ENCODE measurements at regions not wholly inside any gene's neighbourhood (a gene's known extent, or its start where the extent isn't known, plus 50 kb on each side); places are given as distances from the start of the nearest gene placed in this dataset.
"Not testable (repeated sequence)": the region's sequence is repeated elsewhere in the genome, so short reads cannot be mapped to it uniquely, and the experiment has no call there.

DNA sequence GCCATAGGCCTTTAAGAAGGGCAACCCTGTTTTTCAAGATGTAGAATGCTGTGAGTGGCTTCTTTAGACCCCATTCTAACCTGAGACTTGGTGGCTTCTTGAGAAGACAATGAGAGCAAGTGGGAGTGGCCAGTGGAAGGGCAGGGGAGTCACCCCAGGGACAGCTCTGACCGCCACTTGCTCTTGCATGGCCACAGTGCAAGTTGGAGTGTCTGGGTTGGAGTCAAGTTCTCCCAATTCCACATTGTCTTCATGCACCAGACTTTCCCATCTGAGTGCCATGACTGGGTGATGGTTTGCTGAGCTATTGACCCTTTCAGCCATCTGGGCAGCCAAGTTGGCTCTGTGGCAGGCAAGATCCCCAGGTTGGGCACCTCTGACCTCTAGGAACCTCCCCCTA is 148.0 kb upstream of the SKOR2 start:
- DNase-seq = no peak

DNA sequence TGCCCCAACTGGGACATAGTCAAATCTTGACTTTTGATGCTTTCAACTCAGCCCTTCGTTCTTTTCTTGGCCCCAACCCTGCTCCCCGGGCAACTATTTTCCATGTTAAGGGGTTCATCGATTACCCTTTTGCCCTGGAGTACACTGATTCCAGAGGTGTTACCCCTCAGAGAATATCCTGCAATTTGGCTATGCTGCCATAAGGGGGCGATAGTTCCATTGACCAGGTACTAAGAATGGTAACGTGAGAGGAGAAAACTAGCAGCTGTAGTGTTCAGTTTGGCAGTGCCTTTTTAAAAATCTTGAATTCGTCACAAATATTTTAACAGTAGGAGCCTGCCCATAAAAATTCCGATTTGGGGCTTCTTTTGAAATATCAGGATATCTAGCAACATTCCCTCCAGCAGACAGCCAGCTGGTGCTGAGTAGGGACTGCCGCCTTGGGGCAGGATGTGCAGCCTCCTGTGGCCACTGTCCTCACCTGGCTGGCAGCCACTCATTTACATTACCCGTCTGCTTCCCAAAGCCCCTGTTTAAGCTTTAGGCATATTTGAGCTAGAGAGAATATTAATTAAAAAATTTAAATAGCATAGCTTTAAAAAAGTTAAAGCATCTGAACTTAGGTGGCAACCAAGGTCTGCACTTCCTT is 146.3 kb upstream of the SKOR2 start:
- DNase-seq = no peak

DNA sequence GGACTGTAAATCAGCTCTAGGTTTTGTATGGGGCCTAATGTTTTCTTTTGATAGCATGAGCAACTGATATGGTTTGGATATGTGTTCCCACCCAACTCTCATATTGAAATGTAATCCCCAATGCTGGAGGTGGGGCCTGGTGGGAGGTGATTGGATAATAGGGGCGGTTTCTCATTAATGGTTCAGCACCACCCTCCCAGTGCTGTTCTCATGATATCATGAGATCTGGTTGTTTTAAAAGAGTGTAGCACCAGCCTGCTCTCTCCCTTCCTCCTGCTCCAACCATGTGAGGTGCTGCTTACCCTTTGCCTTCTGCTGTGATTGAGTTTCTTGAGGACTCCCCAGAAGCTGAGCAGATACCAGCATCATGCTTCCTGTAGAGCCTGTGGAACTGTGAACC is 140.2 kb upstream of the SKOR2 start:
- no peak for DNase-seq

DNA sequence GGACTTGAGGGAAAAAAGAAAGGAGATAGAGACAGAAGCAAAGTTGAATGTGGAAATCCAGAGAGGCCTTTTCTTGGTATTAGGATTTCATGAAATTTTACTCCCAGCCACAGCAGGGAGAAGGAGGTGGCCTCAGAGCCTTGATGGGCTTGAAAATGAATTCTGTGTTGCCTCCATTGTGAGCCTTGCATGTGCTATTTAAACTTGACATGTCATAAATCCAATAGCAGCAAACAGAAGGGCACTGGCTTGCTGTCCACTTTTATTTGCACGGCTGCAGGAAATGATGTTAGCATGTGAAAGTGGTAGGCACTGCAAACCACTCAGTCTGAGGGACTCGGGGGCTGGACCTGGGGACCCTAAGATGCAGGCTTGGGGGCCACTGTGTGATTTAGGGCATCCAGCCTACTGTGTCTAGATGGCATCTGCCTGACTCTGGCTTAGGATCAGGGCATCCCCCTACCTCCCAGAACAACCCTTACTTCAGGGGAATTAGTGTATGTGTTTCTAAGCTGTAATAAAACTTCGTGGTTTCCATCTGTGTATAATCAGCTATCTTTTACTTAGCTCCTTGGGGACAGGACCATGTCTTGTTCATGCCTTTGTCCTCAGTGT is 139.1 kb upstream of the SKOR2 start:
- DNase-seq = no peak

DNA sequence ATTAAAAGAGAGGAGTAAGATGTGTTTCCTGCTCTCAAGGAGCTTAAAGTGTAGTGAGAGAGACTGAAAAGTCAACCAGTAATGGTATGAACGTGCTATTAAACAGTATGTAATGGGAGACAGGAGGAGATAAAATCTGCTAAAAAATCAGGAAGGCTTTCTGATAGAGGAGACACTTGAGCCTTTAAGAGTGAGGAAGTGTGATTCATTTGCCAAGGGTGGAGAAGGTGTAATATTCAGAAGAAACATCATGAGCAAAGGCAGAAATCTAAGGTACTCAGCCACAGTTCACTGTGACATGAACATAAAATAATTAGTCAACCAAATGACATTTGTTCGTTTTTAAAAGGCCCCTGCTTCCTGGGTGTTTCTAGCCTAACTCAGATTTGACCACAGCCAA is 137.8 kb upstream of the SKOR2 start:
- peak; percentile 6 for DNase-seq

DNA sequence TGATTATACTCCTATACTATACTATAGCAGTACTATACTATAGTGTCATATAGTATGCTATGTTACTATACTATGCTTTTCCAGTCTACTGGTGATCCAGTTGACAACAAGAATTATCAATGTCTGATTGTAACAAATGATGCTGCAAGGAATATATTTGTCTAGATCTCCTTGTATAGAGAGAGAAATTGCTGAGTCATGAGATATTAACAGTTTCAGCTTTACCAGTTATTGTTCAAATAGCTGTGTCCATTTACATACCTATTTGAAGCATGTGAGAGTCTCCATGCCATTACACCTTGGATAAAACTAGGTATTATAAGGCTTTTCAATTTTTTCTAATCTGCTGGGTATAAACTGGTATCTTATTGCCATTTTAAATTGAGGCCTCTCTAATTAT is 136.4 kb upstream of the SKOR2 start:
- DNase-seq = no peak

DNA sequence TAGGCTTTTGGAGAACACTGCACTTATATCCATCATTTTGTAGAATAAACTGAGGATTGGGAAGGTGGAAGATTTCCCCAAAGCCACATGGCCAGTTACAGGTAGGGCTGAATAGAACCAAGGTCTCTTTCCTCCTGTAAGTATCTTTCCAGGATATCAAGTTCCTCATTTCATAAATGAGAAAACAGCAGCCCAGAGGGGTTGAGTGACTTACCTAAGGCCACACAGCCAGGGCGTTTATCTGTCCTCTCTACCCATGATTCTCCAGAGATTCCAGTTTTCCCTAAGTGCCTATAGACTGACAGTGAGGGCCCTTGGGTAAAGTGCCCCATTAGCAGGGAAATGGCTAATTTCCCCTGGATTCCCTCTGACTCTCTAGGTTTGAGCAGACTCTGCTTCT is 132.3 kb upstream of the SKOR2 start:
- DNase-seq = no peak

DNA sequence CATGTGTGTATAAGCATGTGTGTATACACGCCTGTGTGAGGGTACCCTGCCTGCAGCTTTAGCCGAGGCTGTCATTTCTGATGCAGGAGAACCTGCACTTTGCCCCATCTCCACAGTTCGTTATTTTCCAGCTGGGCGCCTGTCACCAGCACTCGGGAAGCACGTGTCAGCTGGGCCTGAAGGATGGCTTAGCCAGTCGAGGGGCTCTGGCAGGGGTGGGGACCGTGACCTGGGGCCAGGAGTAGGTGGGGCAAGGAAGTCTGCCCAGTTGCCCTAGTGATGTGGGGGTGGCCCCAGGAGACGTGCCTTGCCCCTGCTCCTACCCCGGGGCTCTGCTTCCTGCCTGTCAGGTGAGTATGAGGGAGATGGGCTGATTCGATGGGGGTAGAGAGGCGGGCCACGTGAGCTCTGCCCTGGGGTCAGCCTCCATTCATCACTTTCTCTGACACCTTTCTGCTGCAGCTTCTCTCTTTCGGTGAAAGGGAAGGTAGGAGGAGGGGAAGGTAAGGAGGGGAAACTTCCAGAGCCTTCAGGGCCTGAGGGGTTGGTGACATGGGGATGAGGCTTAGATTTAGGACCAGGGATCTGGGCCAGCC is 130.6 kb upstream of the SKOR2 start:
- DNase-seq = no peak

DNA sequence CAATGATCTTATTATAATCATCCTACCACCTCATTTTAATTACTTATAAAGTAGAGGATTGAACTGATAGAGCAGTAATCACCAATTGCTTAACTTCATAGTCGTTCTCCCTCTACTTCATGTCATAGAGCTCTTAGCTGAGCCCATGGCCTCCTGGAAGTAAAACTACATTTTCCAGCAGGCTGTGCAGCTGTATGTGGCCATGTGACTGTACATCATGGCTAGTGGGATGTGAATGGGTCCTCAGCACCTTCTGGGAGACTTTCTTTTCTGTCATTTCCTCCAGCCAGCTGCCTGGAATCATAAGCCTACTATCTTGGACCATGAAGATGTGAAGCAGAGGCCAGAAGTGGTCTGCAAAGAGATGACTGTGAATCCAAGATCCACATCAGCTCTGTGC is 128.7 kb upstream of the SKOR2 start:
- no peak for DNase-seq

DNA sequence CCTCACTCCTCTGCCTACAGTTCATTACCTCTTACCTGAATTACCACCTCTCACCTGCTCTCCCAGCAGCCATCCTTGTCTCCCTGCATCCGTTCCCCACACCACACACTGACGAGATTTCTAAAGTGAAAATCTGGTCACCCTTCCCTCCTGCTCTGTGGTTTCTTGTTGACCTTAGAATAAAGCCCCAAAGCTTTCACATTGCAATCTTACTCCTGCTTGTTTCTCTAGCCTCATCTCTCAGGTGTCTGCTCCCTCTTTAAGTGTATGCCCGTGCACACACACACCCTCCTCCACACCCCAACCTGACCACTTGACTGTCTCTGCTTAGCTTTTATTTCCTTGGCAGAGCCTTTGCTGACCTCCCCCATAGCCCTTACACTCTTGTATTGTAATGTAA is 122.0 kb upstream of the SKOR2 start:
- DNase-seq = no peak

DNA sequence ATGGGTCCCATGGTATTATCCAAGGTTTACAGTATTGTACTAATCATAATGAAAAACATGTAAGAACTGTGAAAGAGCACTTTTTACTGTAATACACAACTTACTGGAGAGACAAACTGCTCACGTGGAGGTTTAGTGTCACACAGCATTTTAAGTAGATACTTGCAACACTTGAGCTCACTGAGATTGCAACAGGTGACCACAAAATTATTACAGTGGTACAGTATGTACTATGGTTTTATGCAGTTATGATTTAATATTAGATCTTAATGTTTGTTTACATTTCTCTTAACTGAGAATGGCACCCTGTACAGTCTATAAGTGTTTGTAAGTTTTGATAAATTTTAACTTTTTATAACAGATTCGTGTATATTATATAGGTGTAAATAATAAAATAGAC is 118.6 kb upstream of the SKOR2 start:
- DNase-seq = no peak

DNA sequence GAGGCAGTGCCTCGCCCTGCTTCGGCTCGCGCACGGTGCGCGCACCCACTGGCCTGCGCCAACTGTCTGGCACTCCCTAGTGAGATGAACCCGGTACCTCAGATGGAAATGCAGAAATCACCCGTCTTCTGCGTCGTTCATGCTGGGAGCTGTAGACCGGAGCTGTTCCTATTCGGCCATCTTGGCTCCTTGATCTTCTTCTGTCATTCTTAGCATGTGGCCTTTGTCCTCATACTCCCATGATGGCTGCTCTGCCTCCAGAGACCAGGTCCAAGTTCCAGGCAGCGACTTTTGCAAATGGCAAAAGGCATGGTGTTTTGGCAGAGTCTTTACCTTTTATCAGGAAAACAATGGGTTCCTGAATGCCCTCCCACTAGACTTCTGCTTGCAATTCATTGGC is 102.6 kb upstream of the SKOR2 start:
- not testable (repeated sequence) for DNase-seq

DNA sequence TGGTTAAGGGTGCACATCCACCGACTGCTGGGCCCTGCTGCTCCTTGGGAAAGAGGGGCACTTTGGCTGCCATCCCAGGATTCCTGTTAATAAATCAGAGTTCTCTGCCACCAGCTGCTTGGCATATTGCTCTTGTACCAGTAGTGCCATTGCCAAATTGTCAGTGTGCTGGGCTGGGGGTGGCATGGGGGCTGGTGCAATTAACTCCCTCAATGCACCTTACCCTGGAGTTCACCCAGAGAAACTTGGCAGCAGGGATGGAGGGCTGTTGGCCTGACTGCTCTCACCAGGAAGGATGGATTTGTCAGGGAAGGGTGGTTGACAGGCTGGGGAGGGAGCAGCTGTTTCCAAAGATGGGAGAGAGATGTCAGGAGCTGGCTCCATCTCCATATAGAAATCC is 94.6 kb upstream of the SKOR2 start:
- DNase-seq = no peak

DNA sequence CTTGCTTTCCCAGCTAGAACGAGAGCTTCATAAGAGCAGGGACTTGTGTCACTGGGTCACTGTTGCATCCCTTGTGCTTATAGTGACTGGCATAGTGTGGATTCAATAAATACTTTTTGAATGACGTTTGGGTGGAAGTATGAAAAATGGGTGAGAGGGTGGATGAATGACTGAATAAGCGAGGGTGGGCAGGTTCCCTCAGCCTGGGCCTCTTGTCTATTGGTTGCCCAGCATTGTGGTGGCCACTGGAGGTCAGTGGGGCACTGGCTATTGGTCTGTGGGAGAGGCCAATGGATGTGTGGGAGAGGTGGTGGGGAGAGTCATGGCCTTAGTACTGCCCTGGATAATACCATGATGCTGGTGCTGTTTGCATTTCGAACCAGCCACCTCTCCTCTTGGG is 93.8 kb upstream of the SKOR2 start:
- no peak for DNase-seq

DNA sequence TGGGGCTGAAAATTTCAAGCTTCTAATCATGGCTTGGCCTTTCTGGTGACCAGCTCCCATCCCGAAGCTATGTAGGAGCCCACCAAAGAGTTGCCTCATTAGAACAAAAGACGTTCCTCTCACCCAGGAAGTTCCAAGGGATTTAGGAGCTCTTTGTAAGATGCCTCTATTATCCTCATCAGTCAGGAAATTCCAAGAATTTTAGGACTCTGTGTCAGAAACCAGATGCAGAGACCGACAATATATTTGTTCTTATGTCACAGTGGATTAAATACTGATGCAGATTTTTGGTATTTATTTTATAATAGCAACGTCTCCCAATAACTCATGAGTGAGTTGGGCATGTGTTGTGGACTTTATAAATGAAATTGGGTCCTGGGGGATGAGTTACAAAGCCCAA is 91.8 kb upstream of the SKOR2 start:
- no peak for DNase-seq

DNA sequence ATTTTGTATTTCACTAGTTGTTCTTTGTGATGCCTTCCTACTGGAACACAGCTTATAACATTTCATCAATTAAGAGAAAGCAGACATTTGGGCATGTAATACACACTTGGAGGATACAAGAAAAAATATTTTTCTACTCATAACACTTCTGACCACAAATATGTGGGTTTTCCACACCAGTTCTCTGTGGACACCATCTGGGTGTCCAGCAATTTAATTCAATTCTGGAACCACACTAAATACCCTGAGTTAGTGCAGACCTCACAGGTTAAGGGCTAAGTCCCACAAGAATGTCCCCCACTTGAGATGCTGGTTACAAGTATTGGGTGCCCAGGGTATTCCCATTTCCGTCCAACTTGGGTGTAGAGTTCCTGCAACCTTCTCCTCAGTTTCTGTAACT is 91.1 kb upstream of the SKOR2 start:
- DNase-seq = no peak

DNA sequence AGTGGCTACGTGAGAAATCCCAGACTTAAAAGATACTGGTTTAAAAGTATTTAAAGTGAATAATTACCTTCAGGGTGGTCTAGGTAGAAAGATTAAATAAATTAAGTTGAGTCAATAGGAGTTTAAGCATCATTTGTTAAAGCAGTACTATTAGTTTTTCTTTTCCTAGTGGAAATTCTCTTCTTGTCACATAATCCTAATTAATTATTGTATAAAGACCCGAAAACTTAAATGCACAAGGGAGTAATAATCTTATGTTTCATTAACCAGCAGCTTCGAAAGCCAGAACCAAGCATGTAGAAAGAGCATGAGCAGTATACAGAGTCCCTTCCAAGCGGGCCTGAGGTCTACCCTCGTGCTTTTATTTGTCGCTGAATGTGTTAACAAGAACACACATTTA is 90.2 kb upstream of the SKOR2 start:
- DNase-seq = no peak

DNA sequence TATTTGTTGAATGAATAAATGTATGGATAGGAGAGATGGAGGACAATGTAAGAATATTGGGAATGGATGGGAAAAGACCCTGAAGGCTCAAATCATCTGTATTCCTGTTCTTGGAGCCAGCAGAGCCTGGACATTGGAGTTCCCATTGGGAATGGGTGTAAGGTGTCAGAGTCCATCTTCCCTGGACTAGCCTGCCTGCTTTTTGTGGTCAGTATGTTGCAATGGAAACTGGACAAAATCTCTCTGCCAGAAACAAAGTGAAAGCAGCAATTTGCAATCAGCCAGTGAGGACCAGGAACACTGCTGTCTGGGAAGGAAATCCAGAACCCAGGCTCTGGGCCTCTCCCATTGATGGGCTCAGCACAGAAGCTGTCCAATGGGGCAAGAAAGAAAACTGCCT is 83.5 kb upstream of the SKOR2 start:
- no peak for DNase-seq

DNA sequence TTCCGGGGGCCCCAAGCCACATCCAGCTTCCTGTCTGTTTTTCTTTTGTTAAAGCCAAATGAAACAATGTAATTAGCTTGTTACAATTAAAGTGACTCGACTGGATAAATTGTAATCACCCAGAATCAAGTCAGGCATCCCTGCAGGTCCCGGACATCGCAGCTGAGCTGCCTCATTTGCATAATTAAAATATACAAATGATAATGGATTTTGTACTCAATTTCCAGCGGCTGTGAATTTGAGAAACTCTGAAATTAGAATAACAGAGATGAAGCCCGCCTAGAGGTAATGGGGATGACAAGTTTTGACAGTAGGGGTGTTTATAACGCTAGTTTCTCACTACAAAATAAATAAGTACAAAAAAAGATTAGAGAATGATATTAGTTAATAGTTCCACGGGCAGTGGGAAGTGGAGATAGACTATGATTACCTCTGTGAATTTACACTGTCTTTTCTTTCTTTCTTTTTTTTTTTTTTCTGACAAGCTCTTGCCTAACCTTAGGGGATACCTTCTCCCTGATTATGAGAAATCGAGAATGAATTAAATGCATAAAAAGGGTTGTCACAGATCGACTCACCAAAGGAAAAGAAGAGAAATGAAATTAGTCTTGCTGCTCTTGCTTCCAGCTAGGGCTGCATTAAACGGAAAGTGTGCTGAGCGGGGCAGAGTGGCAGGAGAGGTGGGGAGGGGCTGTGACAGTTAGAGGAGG is 82.6 kb upstream of the SKOR2 start:
- DNase-seq = no peak

DNA sequence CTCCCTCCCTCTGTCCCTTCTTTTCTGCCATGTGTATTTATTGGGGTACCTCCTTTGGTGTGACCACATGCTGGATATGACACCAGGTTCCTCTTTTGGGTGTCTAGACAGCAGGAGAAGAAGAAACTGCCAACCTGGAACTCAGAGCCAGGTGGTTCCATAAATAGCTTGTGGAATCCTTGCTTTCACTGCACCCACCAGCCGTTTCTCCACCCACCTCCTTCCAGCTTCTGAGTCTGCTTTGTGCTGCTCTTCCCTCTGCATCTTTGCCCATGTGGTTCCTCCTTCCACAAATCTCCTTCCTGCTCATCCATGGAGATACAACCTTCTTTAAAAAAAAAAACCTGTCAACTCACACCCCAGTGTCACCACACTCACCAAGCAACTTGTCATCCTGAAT is 80.2 kb upstream of the SKOR2 start:
- no peak for DNase-seq

DNA sequence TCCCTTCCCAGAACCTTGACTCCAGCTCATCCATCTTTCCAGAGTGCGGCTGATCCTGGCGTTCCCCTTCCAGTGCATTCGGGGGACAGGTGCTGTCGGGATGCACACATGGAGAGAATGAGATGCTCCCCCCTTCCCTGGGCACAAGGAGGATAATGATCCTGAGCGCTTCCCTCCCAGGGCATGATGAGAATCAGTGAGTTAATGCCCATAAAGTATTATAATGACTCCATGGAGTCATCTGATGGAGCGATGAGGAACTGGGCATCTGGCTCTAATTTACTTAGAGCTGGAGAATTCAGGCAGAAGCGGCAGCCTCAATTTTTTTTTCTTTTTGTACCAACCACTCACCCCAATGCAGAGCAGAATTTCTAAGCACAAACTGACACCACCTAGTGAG is 79.6 kb upstream of the SKOR2 start:
- no peak for DNase-seq

DNA sequence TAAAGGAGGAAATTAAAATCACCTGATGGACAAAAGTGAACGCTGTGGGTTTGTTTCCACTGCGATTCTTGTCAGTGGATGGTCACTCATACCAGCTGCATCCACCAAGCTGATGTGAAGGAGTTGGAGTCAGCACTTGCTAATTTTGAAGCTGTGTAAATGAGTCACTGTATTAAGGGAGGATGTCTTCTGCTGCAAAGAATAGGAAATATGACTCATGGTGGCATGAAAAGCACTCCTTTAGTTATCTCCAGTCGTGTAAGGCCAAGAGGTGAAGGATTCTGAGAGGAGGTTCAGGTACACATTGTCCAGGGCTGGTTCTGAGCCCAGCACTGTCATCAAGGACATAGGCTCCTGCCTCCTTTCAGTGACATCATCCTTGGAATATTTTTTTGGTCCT is 71.7 kb upstream of the SKOR2 start:
- DNase-seq = no peak

DNA sequence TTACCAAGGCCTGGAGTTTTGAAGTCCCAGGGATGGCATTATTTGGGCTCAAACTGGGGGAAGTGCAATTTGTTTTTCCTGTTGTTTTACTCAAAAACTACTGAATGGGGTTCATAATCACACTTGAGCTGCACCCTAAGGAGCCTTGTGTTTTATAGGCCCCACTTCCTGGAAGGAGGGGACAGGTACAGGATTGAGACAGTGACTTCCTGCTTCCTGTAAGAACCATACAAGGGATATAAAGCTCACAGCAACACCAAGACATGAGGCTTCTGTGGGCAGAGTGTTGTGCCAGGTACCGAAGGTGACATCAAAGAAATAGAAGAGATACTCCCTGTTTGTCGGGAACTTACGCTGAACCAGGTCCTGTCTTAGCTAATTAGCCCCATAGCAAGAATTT is 70.4 kb upstream of the SKOR2 start:
- no peak for DNase-seq

DNA sequence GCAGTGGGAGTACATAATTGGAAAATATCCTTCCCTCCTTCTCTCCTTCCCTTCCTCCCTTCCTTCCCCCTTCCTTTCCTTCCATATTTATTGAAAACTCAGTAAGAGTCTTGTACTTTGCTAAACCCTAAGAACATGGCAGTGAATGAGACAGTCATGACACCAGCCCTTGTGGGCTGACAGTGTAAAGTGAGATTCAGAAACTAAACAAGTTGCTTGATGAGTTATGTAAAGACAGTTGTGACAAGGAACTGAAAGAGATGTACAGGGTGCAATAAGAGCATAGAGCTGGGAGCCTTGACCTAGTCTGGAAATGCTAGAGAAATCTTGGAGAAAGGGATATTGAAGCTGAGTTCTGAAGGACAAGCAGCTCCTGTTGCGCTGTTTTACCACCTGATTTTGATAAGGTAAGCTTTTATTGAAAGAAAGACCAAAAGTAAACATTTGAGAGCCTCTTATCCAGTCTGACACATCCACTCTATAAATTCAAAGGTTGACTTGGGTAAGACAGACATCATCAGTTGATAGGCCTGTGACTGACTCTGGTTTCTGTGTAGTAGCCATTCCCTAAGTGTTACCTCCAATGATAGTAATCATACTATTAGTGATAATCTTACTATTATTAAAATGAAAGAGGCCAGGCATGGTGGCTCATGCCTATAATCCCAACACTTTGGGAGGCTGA is 66.5 kb upstream of the SKOR2 start:
- no peak for DNase-seq

Data from NCI-H2029 (cell line).